ENCODE measurements at regions not wholly inside any gene's neighbourhood (a gene's known extent, or its start where the extent isn't known, plus 50 kb on each side); places are given as distances from the start of the nearest gene placed in this dataset.

DNA sequence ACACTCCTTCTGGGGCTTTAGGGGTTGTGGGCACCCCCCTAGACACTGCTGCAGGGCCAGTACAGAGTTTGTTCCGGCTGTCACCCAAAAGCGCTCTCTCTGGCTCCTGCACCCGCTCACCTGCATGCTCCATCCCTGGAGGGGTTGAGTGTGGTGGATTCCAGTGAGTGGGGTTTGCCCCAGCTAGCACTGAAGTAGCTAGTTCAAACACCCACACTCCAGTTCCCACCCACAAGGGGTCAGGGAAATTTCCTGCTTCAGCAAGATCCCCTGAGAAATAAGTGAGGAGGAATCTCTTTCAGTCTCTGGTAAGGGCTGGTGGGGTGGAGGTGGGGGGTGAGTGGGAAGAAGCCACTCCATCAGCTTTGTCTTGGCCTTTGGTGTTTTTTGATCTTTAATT is 73.6 kb downstream of the TMEM17 start:
- TF ChIP-seq, protein P1, sequence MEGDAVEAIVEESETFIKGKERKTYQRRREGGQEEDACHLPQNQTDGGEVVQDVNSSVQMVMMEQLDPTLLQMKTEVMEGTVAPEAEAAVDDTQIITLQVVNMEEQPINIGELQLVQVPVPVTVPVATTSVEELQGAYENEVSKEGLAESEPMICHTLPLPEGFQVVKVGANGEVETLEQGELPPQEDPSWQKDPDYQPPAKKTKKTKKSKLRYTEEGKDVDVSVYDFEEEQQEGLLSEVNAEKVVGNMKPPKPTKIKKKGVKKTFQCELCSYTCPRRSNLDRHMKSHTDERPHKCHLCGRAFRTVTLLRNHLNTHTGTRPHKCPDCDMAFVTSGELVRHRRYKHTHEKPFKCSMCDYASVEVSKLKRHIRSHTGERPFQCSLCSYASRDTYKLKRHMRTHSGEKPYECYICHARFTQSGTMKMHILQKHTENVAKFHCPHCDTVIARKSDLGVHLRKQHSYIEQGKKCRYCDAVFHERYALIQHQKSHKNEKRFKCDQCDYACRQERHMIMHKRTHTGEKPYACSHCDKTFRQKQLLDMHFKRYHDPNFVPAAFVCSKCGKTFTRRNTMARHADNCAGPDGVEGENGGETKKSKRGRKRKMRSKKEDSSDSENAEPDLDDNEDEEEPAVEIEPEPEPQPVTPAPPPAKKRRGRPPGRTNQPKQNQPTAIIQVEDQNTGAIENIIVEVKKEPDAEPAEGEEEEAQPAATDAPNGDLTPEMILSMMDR (IDR thresholded peaks at IDR 0.05): no peak
- Mint-ChIP-seq H3K4me3 (ENCODE audit: unreplicated experiment) (no peak overlapping the region), H3K36me3 (ENCODE audit: unreplicated experiment) (no peaks in the 10 kb centered on the region), H3K27ac (ENCODE audit: unreplicated experiment) (no peak overlapping the region), H3K4me1 (ENCODE audit: unreplicated experiment) (no peaks in the 10 kb centered on the region), H3K9me3 (ENCODE audit: unreplicated experiment) (peaks cover 4% of the 10 kb centered on the region), H3K27me3 (ENCODE audit: unreplicated experiment) (peaks cover 30% of the 10 kb centered on the region)
- no peak for DNase-seq (ENCODE audit: extremely low spot score, unreplicated experiment)

DNA sequence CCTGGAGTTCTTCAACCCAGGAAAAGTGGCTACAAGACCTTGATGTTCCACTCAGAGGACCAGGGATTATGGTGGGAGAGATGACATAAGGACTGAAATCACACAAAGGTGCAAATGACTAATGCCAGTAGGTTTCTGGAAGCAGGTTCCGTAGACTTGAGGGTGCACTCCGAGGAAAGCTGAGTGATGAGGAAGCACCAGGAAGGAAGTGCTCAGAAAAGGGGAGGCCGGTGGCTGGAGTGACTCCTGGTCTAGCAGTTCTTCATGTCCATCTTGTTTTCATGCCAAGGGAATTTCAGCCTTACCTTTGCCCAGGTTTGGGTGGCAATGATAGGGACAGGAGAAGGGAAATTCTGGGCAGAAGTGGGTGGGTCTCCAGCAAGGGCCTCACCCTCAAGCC is 74.5 kb downstream of the TMEM17 start:
- peaks cover 22% of the 10 kb centered on the region for H3K27me3 Mint-ChIP-seq (ENCODE audit: unreplicated experiment)
- H3K27ac Mint-ChIP-seq (ENCODE audit: unreplicated experiment): no peak overlapping the region
- TF ChIP-seq, protein P1 (IDR thresholded peaks at IDR 0.05): no peak
- no peaks in the 10 kb centered on the region for H3K36me3 Mint-ChIP-seq (ENCODE audit: unreplicated experiment)
- peaks cover 4% of the 10 kb centered on the region for H3K9me3 Mint-ChIP-seq (ENCODE audit: unreplicated experiment)
- H3K4me1 Mint-ChIP-seq (ENCODE audit: unreplicated experiment): no peaks in the 10 kb centered on the region
- DNase-seq (ENCODE audit: extremely low spot score, unreplicated experiment): peak; percentile 48
- H3K4me3 Mint-ChIP-seq (ENCODE audit: unreplicated experiment): no peak overlapping the region

DNA sequence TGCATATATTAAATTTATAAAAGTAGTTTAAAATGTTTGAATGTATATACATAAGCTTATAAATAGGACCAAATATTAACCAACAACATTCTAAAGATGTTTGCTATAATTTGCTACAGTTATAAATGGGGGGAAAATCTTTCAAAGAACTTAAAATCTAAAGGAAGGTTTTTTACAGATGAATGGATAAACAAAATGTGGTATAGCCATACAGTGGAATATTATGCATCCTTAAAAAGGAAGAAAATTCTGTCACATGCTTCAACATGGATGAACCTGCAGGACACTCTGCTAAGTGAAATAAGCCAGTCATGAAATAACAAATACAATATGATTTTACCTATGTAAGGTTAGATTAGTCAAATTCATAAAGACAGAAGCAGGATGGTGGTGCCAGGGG is 75.8 kb downstream of the TMEM17 start:
- H3K27me3 Mint-ChIP-seq (ENCODE audit: unreplicated experiment): peaks cover 12% of the 10 kb centered on the region
- H3K9me3 Mint-ChIP-seq (ENCODE audit: unreplicated experiment): peaks cover 4% of the 10 kb centered on the region
- H3K36me3 Mint-ChIP-seq (ENCODE audit: unreplicated experiment): no peaks in the 10 kb centered on the region
- TF ChIP-seq, protein P1 (IDR thresholded peaks at IDR 0.05): no peak
- H3K4me1 Mint-ChIP-seq (ENCODE audit: unreplicated experiment): no peaks in the 10 kb centered on the region
- no peak overlapping the region for H3K4me3 Mint-ChIP-seq (ENCODE audit: unreplicated experiment)
- no peak overlapping the region for H3K27ac Mint-ChIP-seq (ENCODE audit: unreplicated experiment)
- no peak for DNase-seq (ENCODE audit: extremely low spot score, unreplicated experiment)

DNA sequence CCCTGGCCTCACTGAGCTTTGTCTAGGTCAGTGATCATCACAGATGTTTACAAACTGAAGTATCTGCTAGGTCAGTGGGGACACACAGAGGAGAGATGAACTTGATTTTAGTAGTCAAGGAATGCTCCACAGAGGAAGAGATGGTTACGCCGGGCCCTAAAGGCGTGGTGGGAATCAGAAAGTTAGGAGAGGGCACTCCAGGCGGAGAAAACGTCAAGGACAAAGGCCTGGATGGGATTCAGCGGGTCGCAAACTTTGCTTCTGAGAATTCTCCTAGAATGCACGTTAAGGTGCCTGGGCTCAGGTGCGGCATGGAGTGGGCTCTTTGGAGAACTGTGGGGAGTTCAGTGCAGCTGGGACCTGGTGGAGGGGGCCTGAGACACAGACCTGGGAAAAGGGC is 78.8 kb downstream of the TMEM17 start:
- Mint-ChIP-seq H3K4me1 (ENCODE audit: unreplicated experiment) (no peaks in the 10 kb centered on the region), H3K4me3 (ENCODE audit: unreplicated experiment) (no peak overlapping the region), H3K36me3 (ENCODE audit: unreplicated experiment) (no peaks in the 10 kb centered on the region), H3K27ac (ENCODE audit: unreplicated experiment) (no peak overlapping the region), H3K27me3 (ENCODE audit: unreplicated experiment) (peaks cover 22% of the 10 kb centered on the region), H3K9me3 (ENCODE audit: unreplicated experiment) (peaks cover 4% of the 10 kb centered on the region)
- DNase-seq (ENCODE audit: extremely low spot score, unreplicated experiment): peak; percentile 64
- TF ChIP-seq, protein P1 (IDR thresholded peaks at IDR 0.05): no peak

DNA sequence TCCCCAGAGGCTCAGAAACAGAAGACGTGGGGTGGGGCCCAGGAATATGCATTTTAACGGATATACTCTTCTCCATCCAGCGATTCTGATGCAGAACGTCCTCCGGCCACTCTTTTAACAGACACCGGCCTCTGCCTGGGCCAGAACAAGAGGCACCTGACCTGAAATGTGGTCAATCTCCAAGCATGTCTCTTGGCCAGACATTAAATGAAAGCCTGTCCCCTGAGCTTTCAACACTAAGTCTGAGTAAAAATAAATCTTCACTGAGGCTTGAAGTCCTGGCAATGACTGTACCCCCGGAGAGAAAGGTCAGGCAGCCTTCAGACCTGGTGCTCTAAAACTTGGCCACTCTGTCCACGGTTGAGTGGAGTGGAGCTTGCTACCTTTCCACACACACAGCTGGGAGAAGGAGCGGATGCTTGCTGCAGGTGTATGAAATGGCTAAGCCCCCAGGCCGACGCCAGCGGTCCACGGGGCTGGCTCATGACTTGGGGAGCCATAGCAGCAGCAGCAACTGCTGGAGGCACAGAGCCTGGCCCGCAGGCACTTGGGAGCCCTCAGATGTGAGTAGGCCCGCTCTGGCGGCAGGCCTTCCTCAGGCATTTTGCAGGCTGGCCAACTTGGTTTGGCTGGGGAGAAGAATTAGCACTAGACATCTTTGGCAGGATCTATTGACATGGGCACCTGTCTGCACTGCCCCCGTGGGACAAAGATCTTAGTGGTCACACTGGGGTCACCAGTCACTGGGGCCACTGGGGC is 79.7 kb downstream of the TMEM17 start:
- H3K4me3 Mint-ChIP-seq (ENCODE audit: unreplicated experiment): no peak overlapping the region
- DNase-seq (ENCODE audit: extremely low spot score, unreplicated experiment): peak; percentile 76
- TF ChIP-seq, protein P1 (IDR thresholded peaks at IDR 0.05): no peak
- no peaks in the 10 kb centered on the region for H3K4me1 Mint-ChIP-seq (ENCODE audit: unreplicated experiment)
- peaks cover 12% of the 10 kb centered on the region for H3K9me3 Mint-ChIP-seq (ENCODE audit: unreplicated experiment)
- H3K27ac Mint-ChIP-seq (ENCODE audit: unreplicated experiment): no peak overlapping the region
- H3K27me3 Mint-ChIP-seq (ENCODE audit: unreplicated experiment): peaks cover 28% of the 10 kb centered on the region
- H3K36me3 Mint-ChIP-seq (ENCODE audit: unreplicated experiment): no peaks in the 10 kb centered on the region
